Stimulated activated CD4-positive, alpha-beta T cell treated with anti-CD3 and anti-CD28 coated beads, Interleukin-15, amount 100 ng/mL, for 1 hour (primary cell): ENCODE measurements at regions not wholly inside any gene's neighbourhood (a gene's known extent, or its start where the extent isn't known, plus 50 kb on each side); places are given as distances from the start of the nearest gene placed in this dataset.

Experiments
- DNase-seq, 2 donors: peaks; one replicate each; pipeline ENCODE4 v3.0.0-alpha.2; 2020; ENCODE audit warnings: low read depth in 1 of 2, low spot score in 1 of 2

GRCh38 chr9:80351612-80352011 is 779.8 kb downstream of the TLE4 start:
- no peak for DNase-seq

DNA sequence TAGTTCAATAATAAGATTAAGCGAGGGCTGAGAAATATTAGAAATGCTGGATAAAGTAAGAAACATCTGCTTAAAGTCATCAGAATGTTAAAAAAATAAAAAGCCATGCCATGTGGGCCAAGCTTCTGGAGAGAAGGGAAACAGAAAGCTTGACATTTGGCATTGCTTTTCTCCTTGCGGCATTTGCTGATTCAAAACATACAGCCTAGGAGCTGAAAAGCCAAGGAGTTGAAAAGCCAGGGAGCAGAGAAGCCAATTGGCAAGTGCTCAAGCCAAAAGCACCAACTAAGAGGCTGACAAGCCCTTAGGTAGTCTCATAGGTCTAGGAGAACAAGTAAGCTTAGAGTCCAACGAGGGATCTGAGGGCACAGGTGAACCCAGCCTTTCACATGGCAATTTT is 754.3 kb downstream of the TLE4 start:
- no peak for DNase-seq

DNA sequence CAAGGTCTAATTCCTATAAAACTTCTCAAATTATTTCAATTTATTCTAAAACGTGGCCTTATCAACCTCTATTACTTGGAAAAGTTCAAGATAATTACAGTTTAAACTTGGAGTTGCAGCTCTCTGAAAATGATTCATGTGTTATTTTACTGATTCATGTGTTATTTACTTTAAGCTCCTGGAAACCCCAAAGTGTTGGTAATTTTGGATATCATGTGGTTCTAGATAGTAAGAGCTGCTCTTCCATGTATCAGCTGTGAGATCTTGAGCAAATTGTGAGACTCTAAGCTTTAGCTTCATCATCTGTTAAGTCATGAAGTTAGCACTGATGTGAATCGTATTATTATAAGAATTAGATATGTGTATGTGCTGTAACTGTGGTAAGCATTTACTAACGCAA is 749.2 kb downstream of the TLE4 start:
- no peak for DNase-seq

GRCh38 chr9:80320480-80320879 is 748.7 kb downstream of the TLE4 start:
- DNase-seq: no peak

DNA sequence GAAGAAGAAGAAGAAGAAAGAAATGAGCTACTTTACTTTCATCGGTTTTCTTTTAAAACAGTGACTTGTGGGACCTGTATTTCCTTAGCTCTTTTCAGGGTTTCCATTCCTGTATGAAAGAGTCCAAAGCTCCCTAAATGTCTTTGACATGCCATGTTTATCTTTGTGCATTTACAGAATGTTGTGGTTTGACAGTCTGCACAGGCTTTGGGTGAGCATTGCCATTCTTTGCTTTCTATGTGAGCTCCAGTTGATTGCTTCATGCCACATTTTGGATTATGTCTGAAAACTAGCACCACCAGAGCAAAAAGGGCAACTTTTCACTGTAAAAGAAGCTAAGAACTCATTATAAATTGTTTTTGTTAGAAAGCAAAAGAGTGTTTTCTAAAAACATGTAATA is 733.4 kb downstream of the TLE4 start:
- no peak for DNase-seq

DNA sequence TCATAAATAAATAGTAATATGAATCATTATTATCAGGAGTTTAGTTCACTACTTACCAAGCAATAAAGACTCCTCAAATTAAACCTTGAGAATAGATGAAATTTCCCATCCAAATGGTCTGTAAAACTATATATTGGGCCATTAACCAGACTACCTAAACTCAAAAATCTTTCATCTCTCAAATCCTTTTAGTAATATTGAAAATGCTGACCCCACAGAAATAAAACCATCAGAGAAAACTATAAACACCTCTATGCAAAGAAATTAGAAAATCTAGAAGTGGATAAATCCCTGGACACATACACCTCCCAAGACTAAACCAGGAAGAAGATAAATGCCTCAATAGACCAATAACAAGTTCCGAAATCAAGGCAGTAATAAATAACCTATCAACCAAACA is 723.2 kb downstream of the TLE4 start:
- no peak for DNase-seq

DNA sequence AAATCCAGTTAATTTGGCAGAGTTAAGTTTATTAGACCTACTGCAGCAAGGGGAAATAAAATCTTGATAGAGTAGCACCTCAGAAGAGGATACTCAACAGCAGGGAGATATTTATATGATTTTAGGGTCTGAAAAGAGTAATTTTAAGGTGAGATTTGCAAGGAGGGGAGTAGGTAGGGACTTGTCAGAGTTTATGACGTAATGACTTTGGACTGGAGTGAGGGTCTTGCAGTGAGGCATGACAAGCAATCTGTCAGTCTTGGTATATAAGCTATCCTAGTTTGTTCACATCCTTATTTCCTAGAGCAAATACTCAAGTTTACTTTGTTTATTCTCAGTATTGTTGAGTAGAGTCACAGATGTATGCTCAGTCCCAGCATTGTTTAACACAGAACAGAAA is 722.6 kb downstream of the TLE4 start:
- DNase-seq: no peak

- DNase-seq: no peak
Observed at GRCh38 chr9:80292231-80292630, 720.5 kb downstream of the TLE4 start.

DNA sequence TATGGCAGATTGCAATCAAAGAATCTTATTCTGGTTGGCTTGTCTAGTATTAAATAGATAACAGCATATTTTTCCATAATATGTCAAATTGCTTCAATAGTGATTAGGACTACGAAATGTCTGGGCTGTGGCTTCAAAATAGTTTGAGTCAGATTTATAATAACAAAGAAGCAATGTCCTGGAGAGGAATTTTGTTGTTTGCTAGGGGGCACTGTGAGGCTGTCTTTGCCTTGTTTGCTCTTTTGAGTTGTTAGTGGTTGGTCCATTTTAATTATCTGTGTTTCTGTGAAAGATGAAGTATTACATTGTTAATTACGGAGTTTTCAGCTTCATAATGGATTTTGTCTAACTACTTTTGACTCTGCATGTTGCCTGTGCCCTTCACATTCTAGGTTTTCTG is 713.6 kb downstream of the TLE4 start:
- DNase-seq: no peak

GRCh38 chr9:80282766-80283165 is 711.0 kb downstream of the TLE4 start:
- DNase-seq: no peak

GRCh38 chr9:80259079-80259478 is 687.3 kb downstream of the TLE4 start:
- DNase-seq: no peak

DNA sequence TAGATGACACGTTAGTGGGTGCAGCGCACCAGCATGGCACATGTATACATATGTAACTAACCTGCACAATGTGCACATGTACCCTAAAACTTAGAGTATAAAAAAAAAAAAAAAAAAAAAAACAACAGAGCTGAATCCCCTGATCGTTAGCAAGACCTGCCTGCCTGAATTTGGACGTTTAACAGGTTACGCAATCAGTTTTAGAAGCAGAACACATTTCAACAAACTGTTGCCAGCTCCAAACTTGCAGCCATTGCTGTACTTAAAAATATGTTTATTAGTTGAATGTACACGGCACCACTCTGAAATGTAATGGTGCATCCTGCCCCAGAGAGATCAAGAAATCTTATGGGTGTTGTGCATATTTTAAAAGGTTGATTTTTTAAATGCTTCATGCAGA is 680.0 kb downstream of the TLE4 start:
- DNase-seq: no peak

GRCh38 chr9:80242022-80242421 is 670.3 kb downstream of the TLE4 start:
- no peak for DNase-seq

DNA sequence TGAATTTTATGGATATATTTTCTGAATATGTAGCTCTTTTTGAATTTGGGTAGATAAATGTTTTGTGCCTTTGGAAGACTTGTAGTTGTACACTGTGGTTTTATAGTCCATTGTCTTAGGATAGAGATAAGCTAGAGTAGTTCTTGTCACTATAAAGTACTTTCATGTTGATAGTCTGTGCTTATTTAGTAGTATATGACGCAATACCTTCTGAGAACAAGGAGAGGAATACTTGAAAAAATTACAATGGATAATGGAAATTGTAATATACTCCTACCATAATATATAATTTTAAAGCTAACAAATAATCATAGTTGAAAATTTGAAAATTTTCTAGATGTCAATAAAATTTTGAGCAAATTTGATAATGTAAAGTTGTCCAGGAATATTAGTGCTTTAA is 664.0 kb downstream of the TLE4 start:
- DNase-seq: no peak

DNA sequence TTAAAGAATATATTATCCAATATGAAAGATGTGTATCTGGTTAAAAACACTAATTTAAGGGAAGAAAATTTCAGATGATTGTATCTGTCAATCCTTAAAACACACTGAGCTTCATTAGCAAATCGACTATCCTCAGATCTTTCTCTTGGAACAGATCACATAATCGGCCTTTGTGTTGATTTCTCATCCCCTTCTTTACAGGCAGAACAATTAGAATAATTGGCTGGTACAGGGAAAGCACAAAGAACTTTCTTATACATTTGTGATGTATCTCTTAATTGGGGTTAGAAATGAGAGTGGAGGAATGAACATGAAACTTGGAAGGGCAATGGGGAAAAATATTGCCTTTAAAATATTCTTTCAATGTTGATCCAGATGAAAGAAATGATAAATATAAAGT is 662.1 kb downstream of the TLE4 start:
- DNase-seq: no peak

DNA sequence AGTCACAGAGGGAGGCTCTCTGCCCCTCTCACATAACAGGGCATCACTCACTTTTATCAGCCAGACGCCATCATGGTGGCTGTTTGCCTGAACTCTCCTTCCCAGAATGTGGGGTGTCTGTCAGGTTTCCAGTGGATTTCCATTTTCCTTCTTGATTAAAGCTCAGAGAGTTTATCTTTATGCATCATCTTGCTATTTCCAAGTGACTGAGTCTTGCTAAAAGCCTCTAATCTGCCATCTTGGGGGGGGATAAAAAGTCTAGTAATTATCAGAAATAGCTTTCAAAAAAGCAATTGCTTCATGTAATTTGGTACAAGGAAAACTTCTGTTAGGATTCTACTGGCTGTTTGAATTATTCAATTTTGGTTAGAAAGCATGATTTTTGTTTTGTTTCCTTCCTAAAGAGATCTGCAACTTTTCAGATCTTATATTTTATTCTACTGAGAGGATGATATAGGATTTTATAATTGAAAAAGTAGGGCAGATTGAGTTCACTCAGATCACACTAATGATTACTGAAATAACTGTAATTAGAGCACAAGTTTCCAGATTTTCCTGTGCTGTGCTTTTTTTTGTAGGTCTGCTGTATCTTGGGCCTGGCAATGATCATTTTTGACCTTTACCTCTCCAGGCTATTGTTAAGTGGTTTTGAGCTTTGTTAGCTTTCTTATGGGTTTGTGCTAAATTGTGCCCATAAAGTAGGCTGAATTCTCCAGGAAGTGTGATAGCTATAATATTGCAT is 661.5 kb downstream of the TLE4 start:
- no peak for DNase-seq

- no peak for DNase-seq
Observed at GRCh38 chr9:80231318-80232236, 659.8 kb downstream of the TLE4 start.

DNA sequence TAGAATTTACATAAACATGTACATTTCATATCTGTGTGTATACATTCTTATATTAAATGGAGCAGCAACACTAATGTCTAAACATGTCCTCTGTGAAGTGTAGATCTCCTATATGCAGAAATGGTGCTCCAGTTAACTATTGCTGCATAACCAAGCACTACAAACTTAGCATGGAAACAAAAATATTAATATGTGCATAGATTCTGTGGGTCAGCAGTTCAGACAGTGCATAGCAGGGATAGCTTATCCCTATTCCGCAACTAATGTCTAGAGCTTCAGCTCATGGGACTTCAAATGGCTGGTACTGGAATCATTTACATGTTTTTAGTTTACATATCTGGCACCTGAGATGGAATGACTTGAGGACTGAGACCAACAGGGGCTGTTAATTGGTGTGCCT is 652.1 kb downstream of the TLE4 start:
- DNase-seq: no peak

DNA sequence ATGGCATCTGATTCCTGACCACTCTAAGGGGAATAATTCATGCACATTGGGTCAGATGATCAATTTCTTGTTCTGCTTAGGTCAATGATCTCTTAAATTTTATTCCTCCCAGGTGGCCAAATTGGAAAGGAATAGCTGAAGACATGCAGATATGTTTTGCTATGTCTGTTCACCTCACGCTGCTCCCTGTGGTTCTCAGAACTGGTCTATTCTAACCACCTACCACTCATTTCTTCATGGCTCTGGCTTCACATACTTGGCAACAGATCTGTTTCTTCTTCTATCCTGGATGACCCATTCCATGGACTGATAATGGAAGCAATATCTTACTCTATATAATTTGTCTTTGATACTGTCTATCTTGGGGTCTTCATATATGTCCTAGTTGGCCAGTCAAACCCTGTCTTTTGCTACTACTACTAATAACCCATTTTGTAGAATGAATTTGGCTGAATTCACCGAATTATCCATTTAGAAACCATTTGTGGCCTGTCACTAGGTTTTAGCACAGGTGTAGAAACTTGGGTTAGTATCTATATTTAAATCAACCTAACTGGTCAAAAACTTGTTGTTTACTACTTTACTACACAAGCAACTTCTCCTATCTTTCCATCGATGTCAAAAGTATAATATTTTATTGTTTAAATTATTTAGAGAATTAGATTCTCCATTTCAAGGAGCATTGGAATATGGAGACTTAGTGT is 650.9 kb downstream of the TLE4 start:
- no peak for DNase-seq

DNA sequence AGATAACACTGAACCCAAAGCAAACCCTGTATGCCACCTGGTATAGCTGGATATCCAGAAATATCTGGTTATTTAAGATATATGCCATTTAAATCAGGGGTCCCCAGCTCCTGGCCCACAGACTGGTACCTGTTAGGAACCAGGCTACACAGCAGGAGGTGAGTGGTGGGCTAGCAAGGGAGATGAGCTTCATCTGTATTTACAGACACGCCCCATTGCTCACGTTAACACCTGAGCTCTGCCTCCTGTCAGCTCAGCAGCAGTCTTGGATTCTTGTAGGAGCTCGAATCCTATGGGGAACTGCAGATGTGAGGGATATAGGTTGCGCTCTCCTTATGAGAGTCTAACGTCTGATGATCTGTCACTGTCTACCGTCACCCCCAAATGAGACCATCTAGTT is 646.6 kb downstream of the TLE4 start:
- DNase-seq: no peak

DNA sequence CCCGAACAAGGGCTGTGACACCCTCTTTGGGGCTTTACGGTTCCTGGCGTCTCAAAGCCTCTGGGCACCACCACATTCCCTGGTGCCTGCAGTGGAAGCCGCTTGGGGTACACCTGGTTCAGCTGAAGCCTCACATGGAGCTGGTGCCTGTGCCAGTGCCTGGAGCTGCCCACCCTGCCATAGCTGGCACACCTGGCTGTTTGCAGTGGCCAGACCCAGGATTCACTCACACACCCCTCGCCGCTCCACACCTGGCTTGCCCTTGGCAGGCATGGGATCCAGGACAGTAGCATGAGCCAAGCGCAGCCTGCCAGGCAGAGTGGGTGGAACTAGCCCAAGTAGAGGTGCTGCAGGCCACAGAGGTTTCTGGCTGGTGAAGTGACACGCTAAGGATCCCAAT is 641.8 kb downstream of the TLE4 start:
- no peak for DNase-seq

GRCh38 chr9:80208696-80209095 is 636.9 kb downstream of the TLE4 start:
- no peak for DNase-seq
